K562 (cell line): ENCODE measurements at regions not wholly inside any gene's neighbourhood (a gene's known extent, or its start where the extent isn't known, plus 50 kb on each side); places are given as distances from the start of the nearest gene placed in this dataset.

Experiments used
- ATAC-seq: fragments of 200-7000 bp; cut with Tn5 transposase; 3 replicates; pipeline ENCODE4 v1.9.1; 2020; ENCODE audit warnings: moderate library complexity
- BruUV-seq: library from RNA; stranded (reverse); fragments of 400-500 nt; replicated peaks from 2 replicates; lab custom pipeline; 2021; lab: Mats Ljungman, UMichigan
- CTCF ChIA-PET: fragments of 300-600 bp; formaldehyde crosslinking; extraction: SDS; loops from one replicate; lab custom pipeline; 2021; ENCODE audit warnings: low intra/inter-chr PET ratio; lab: Yijun Ruan, JAX
- POLR2A ChIA-PET: fragments of 300-600, 350-650 bp; sonication (Branson Sonifier 250); formaldehyde crosslinking; extraction: SDS; loops from one replicate; lab custom pipeline; 2021; ENCODE audit warnings: antibody characterized with exemption, inconsistent platforms; lab: Yijun Ruan, JAX
- DNase-seq, 4 experiments: peaks; one replicate each; pipeline versions ENCODE4 v3.0.0 to v3.0.0-alpha.2; 2011 to 2018; ENCODE audit warnings: low spot score in 3 of 4, mixed read lengths in 3 of 4; ENCODE audit errors: extremely low read depth in 1 of 4
- FAIRE-seq: peaks from 2 replicates; lab custom pipeline; 2011; peaks lifted over from hg19 to GRCh38; lab: Jason Lieb, UNC
- H2AFZ ChIP-seq: 2 replicates; pipeline ENCODE4 v1.6.0; 2011; ENCODE audit warnings: low read depth, low read length, control low read depth, inconsistent platforms
- H3K27ac ChIP-seq: fragments of 200-600 bp; 3 replicates; pipeline ENCODE4 v1.8.0; 2011; ENCODE audit warnings: low read depth, mild to moderate bottlenecking, control low read depth, inconsistent platforms, low read length, moderate library complexity, mixed read lengths; ENCODE audit errors: extremely low read depth
- H3K27me3 ChIP-seq, 2 experiments: fragments of 300-600 bp in 1 of 2; 2 replicates in 1 of 2; 3 replicates in 1 of 2; pipeline versions ENCODE4 v1.6.0 to v1.8.0; 2011; ENCODE audit warnings: inconsistent platforms in 2 of 2, low read length in 2 of 2, mild to moderate bottlenecking in 1 of 2, mixed read lengths in 1 of 2, moderate library complexity in 1 of 2; ENCODE audit not compliant: control insufficient read depth in 2 of 2, insufficient read depth in 2 of 2
- H3K36me3 ChIP-seq: fragments of 300-600 bp; 3 replicates; pipeline ENCODE4 v1.8.0; 2011; ENCODE audit warnings: mild to moderate bottlenecking, low read length, inconsistent platforms; ENCODE audit not compliant: control insufficient read depth, insufficient read depth
- H3K4me1 ChIP-seq, 2 experiments: fragments of 200-600 bp in 1 of 2; replicated peaks in 1 of 2; 2 replicates in 1 of 2; 3 replicates in 1 of 2; pipeline versions ENCODE4 v1.5.1 to v1.8.0; 2011; ENCODE audit warnings: inconsistent platforms in 2 of 2, low read length in 2 of 2, mild to moderate bottlenecking in 1 of 2, mixed read lengths in 1 of 2, moderate library complexity in 1 of 2; ENCODE audit not compliant: control insufficient read depth in 2 of 2, insufficient read depth in 2 of 2
- H3K4me2 ChIP-seq: 2 replicates; pipeline ENCODE4 v1.6.1; 2011; ENCODE audit warnings: low read length, control low read depth, inconsistent platforms, mixed read lengths; ENCODE audit not compliant: insufficient read depth
- H3K4me3 ChIP-seq: fragments of 200-600 bp; sonication (generic), shearing (Covaris generic); 2 replicates; pipeline ENCODE4 v1.5.1; 2016; ENCODE audit warnings: control low read depth, inconsistent platforms
- H3K79me2 ChIP-seq: fragments of 200-600 bp; 3 replicates; pipeline ENCODE4 v1.8.0; 2011; ENCODE audit warnings: low read length, inconsistent platforms; ENCODE audit not compliant: control insufficient read depth, insufficient read depth
- H3K9ac ChIP-seq, 2 experiments: 2 replicates each; pipeline versions ENCODE4 v1.6.0 to v1.6.1; 2011; ENCODE audit warnings: low read depth in 2 of 2, low read length in 2 of 2, control low read depth in 1 of 2, inconsistent platforms in 1 of 2, mild to moderate bottlenecking in 1 of 2, mixed read lengths in 1 of 2; ENCODE audit not compliant: insufficient read depth in 1 of 2
- H3K9me1 ChIP-seq: one replicate; pipeline ENCODE4 v1.6.0; 2011; ENCODE audit warnings: inconsistent platforms, mild to moderate bottlenecking, low read length, moderate library complexity; ENCODE audit not compliant: control insufficient read depth, insufficient read depth
- H3K9me3 ChIP-seq: replicated peaks from 2 replicates; pipeline ENCODE4 v1.5.1; 2011; ENCODE audit warnings: low read depth, low read length, inconsistent platforms; ENCODE audit not compliant: control insufficient read depth, insufficient read depth
- H4K20me1 ChIP-seq: replicated peaks from 2 replicates; pipeline ENCODE4 v1.6.1; 2011; ENCODE audit warnings: low read length, inconsistent platforms, mixed read lengths; ENCODE audit not compliant: control insufficient read depth, insufficient read depth
- BHLHE40 ChIP-seq: IDR thresholded peaks from 2 replicates; pipeline ENCODE4 v1.6.1; 2011; ENCODE audit warnings: low read length, improper control_type of control experiment
- FOXJ3 ChIP-seq: sonication (generic); formaldehyde crosslinking; IDR thresholded peaks from 2 replicates; pipeline ENCODE4 v1.4.0; 2020; ENCODE audit warnings: mild to moderate bottlenecking, missing genetic modification reagents
- FUS ChIP-seq: fragments of 200-400 bp; formaldehyde crosslinking; optimal IDR thresholded peaks from 2 replicates; pipeline ENCODE3; 2017; ENCODE audit warnings: low read depth, low read length
- KAT2B ChIP-seq: IDR thresholded peaks from one replicate; pipeline ENCODE4 v1.6.1; 2012; ENCODE audit warnings: low read depth, mild to moderate bottlenecking, control low read depth, inconsistent platforms, low read length, moderate library complexity
- KLF10 ChIP-seq: fragments of 250-450 bp; sonication (Bioruptor Pico); IDR thresholded peaks from 2 replicates; pipeline ENCODE4 v1.6.1; 2021; ENCODE audit warnings: matching md5 sums
- MAFG ChIP-seq: fragments of 450-650 bp; conservative IDR thresholded peaks from 2 replicates; pipeline ENCODE4 v1.6.1; 2016; ENCODE audit warnings: missing genetic modification characterization, missing compliant biosample characterization
- NFXL1 ChIP-seq: fragments of 450-650 bp; formaldehyde crosslinking; IDR thresholded peaks from 2 replicates; pipeline ENCODE4 v1.4.0; 2021; ENCODE audit warnings: mild to moderate bottlenecking
- SMAD3 ChIP-seq: fragments of 450-650 bp; formaldehyde crosslinking; conservative IDR thresholded peaks from 2 replicates; pipeline ENCODE4 v1.4.0; 2020; ENCODE audit warnings: mild to moderate bottlenecking
- TBP ChIP-seq: optimal IDR thresholded peaks from 2 replicates; pipeline ENCODE3; 2011; ENCODE audit warnings: low read depth, low read length, improper control_type of control experiment
- U2AF1 ChIP-seq: fragments of 200-400 bp; formaldehyde crosslinking; optimal IDR thresholded peaks from 2 replicates; pipeline ENCODE3; 2017; ENCODE audit warnings: mild to moderate bottlenecking, low read depth, low read length, moderate library complexity
- ZBTB17 ChIP-seq: fragments of 450-650 bp; formaldehyde crosslinking; IDR thresholded peaks from 2 replicates; pipeline ENCODE4 v1.4.0; 2020; ENCODE audit warnings: mild to moderate bottlenecking
- ZSCAN32 ChIP-seq: fragments of 450-650 bp; formaldehyde crosslinking; IDR thresholded peaks from 2 replicates; pipeline ENCODE4 v1.4.0; 2020; ENCODE audit warnings: mild to moderate bottlenecking, moderate library complexity
- WGBS: fragments of 100-300 bp; shearing (Covaris generic); methylation state at CpG from one replicate; pipeline ENCODE4 v1.1.6; 2016; ENCODE audit warnings: low coverage, mixed read lengths; ENCODE audit not compliant: insufficient coverage; ENCODE audit errors: missing lambda C conversion rate; 5-methylcytosine and 5-hydroxymethylcytosine counted together
- in situ Hi-C: fragments of 300-500 bp; cut with MboI; formaldehyde crosslinking; loops from 4 replicates; pipeline ENCODE4 v1.15.0; 2018; ENCODE audit warnings: inconsistent platforms, mixed read lengths
- intact Hi-C: fragments of 100-400 bp; cut with micrococcal nuclease; formaldehyde crosslinking; loops from 2 replicates; pipeline ENCODE4 v1.14.2; 2022
- TF ChIP-seq, protein P1 (sequence below), 2 experiments: fragments of 200-800 bp in 1 of 2; sonication (Bioruptor generic) in 1 of 2; sonication (generic) in 1 of 2; formaldehyde crosslinking in 1 of 2; IDR thresholded peaks in 1 of 2; conservative IDR thresholded peaks in 1 of 2; 2 replicates each; pipeline versions ENCODE4 v1.5.0 to v1.6.1; 2016 to 2020; ENCODE audit warnings: missing compliant biosample characterization in 1 of 2, missing genetic modification characterization in 1 of 2, missing genetic modification reagents in 1 of 2

DNA sequence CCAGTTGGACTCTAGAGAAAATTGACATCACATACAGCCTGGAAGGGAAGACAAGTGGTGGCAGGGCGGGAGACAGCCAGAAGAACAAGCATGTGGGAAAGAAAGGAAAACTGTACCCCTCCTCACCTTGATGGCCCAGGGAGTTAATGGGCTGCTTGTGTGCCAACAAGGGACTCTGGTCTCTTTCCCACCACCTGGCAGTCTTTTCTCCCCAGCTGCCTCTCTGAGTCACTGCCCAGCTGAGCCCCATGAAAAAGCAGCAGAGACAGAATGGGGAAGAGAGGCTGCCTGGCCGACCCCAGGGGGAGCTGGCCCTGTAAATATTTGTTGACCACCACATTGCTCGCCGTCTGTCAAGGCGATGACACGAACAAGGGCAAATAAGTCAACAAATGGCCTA lies 359.4 kb downstream of the ENC1 start:
- ChIA-PET POLR2A (no interaction called here), CTCF (no interaction called here)
- DNase-seq = no peak
- no peaks in the 10 kb centered on the region for H3K4me1 ChIP-seq
- no peak overlapping the region for H3K4me3 ChIP-seq
- no peak overlapping the region for H3K9ac ChIP-seq
- TF ChIP-seq U2AF1 = no peak
- no peak for TF ChIP-seq ZSCAN32
- no peak for TF ChIP-seq KAT2B
- TF ChIP-seq NFXL1 (CRISPR knock-in tag) = no peak
- H3K36me3 ChIP-seq = no peaks in the 10 kb centered on the region
- no TSS peak for BruUV-seq
- H3K79me2 ChIP-seq = no peaks in the 10 kb centered on the region
- in situ Hi-C loops (no loop called here), intact Hi-C loops (no loop called here)
- no peak for FAIRE-seq
- no peak overlapping the region for H2AFZ ChIP-seq
- no peaks in the 10 kb centered on the region for H4K20me1 ChIP-seq
- ATAC-seq = no peak
- no peaks in the 10 kb centered on the region for H3K9me3 ChIP-seq
- no peak overlapping the region for H3K27ac ChIP-seq
- H3K9me1 ChIP-seq = no peaks in the 10 kb centered on the region
- no peak overlapping the region for H3K4me2 ChIP-seq
- 0 out of 5 replicates have a peak, but pooled peaks cover 0 to 4% of the 10 kb centered on the region in 2 experiments for H3K27me3 ChIP-seq
- 3% methylated on average over 5 of the region's 6 CpGs for WGBS

DNA sequence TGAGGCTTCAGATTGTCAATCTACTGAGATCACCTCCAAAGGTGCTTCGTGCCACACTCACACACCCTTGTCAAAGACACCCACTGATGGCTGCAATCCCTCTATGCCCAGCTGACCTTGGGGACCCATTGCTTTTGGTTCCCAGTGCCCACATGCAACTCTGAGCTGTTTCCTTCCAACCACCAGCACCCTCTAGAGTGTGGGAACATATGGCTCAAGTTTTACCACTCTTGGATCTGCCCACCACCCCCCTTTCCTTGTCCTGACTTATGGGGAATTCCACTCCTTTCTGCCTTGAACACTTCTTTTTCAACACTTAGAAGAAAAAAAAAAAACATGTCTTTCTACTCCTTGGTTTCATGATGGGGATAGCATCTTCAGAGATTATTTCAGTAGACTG lies 360.2 kb downstream of the ENC1 start:
- no peaks in the 10 kb centered on the region for H3K4me1 ChIP-seq
- no peak overlapping the region for H3K4me3 ChIP-seq
- H3K27ac ChIP-seq = no peak overlapping the region
- BruUV-seq = no TSS peak
- H4K20me1 ChIP-seq = no peaks in the 10 kb centered on the region
- ChIA-PET POLR2A (no interaction called here), CTCF (no interaction called here)
- H3K4me2 ChIP-seq = no peak overlapping the region
- no peak for ATAC-seq
- H2AFZ ChIP-seq = no peak overlapping the region
- intact Hi-C loops (no loop called here), in situ Hi-C loops (no loop called here)
- DNase-seq = no peak
- H3K9me3 ChIP-seq = no peaks in the 10 kb centered on the region
- H3K9me1 ChIP-seq = no peaks in the 10 kb centered on the region
- 0 out of 5 replicates have a peak, but pooled peaks cover 0 to 4% of the 10 kb centered on the region in 2 experiments for H3K27me3 ChIP-seq
- no peaks in the 10 kb centered on the region for H3K79me2 ChIP-seq
- 0% methylated on average over 1 of the region's 1 CpG for WGBS
- H3K9ac ChIP-seq = no peak overlapping the region
- no peaks in the 10 kb centered on the region for H3K36me3 ChIP-seq
- no peak for FAIRE-seq
- TF ChIP-seq TBP = no peak
- TF ChIP-seq, protein P1, sequence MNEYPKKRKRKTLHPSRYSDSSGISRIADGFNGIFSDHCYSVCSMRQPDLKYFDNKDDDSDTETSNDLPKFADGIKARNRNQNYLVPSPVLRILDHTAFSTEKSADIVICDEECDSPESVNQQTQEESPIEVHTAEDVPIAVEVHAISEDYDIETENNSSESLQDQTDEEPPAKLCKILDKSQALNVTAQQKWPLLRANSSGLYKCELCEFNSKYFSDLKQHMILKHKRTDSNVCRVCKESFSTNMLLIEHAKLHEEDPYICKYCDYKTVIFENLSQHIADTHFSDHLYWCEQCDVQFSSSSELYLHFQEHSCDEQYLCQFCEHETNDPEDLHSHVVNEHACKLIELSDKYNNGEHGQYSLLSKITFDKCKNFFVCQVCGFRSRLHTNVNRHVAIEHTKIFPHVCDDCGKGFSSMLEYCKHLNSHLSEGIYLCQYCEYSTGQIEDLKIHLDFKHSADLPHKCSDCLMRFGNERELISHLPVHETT (CRISPR knock-in tag; conservative IDR thresholded peaks at IDR 0.05 in 1 of 2, IDR thresholded peaks at IDR 0.05 in 1 of 2) = no peak
- no peak for TF ChIP-seq FOXJ3 (CRISPR knock-in tag)
- no peak for TF ChIP-seq KLF10 (CRISPR knock-in tag)
- TF ChIP-seq BHLHE40 = no peak
- TF ChIP-seq MAFG (tag) = no peak
- TF ChIP-seq SMAD3 (CRISPR knock-in tag) = no peak
- no peak for TF ChIP-seq FUS
- TF ChIP-seq ZBTB17 (CRISPR knock-in tag) = no peak
